SK-N-SH treated with all-trans-retinoic acid at 6 μM for 48 hours (cell line): ENCODE measurements at regions not wholly inside any gene's neighbourhood (a gene's known extent, or its start where the extent isn't known, plus 50 kb on each side); places are given as distances from the start of the nearest gene placed in this dataset.

Experiments used
- ATAC-seq: fragments of 200-7000 bp; cut with Tn5 transposase; 3 replicates; pipeline ENCODE4 v1.9.1; 2020; ENCODE audit warnings: mild to moderate bottlenecking, moderate library complexity
- ARNTL ChIP-seq: fragments of 450-650 bp; formaldehyde crosslinking; IDR thresholded peaks from 2 replicates; pipeline ENCODE4 v1.5.0; 2020; ENCODE audit warnings: low read depth, mild to moderate bottlenecking, moderate library complexity, borderline replicate concordance
- BACH2 ChIP-seq: fragments of 250-450 bp; sonication (Bioruptor Pico); IDR thresholded peaks from 2 replicates; pipeline ENCODE4 v1.9.0; 2021; ENCODE audit warnings: mild to moderate bottlenecking, borderline replicate concordance
- CREB5 ChIP-seq: fragments of 250-450 bp; sonication (Bioruptor Pico); IDR thresholded peaks from 2 replicates; pipeline ENCODE4 v1.5.1; 2020; ENCODE audit warnings: low read depth, mild to moderate bottlenecking, moderate library complexity
- CSDC2 ChIP-seq: fragments of 250-450 bp; sonication (Bioruptor Pico); IDR thresholded peaks from 2 replicates; pipeline ENCODE4 v1.5.0; 2020; ENCODE audit warnings: mild to moderate bottlenecking, moderate library complexity
- CSRNP3 ChIP-seq: fragments of 250-450 bp; sonication (Bioruptor Pico); IDR thresholded peaks from 2 replicates; pipeline ENCODE4 v1.5.1; 2021; ENCODE audit warnings: mild to moderate bottlenecking, moderate library complexity
- ESRRG ChIP-seq: fragments of 250-450 bp; sonication (Bioruptor Pico); IDR thresholded peaks from 2 replicates; pipeline ENCODE4 v1.6.1; 2021; ENCODE audit warnings: mild to moderate bottlenecking
- GLIS3 ChIP-seq: fragments of 250-450 bp; sonication (Bioruptor Pico); IDR thresholded peaks from 2 replicates; pipeline ENCODE4 v1.5.0; 2020; ENCODE audit warnings: mild to moderate bottlenecking, moderate library complexity
- ISL1 ChIP-seq: fragments of 250-450 bp; sonication (Bioruptor Pico); IDR thresholded peaks from 2 replicates; pipeline ENCODE4 v2.1.2; 2022; ENCODE audit warnings: mild to moderate bottlenecking, moderate library complexity
- OSR1 ChIP-seq: fragments of 250-450 bp; sonication (Bioruptor Pico); IDR thresholded peaks from 2 replicates; pipeline ENCODE4 v1.8.0; 2022; ENCODE audit warnings: moderate library complexity, mild to moderate bottlenecking, inconsistent platforms
- PATZ1 ChIP-seq: fragments of 250-450 bp; sonication (Bioruptor Pico); IDR thresholded peaks from 2 replicates; pipeline ENCODE4 v1.8.0; 2020; ENCODE audit warnings: mild to moderate bottlenecking, moderate library complexity, borderline replicate concordance
- PPARA ChIP-seq: fragments of 250-450 bp; sonication (Bioruptor Pico); IDR thresholded peaks from 2 replicates; pipeline ENCODE4 v1.5.0; 2020; ENCODE audit warnings: mild to moderate bottlenecking, borderline replicate concordance
- RARB ChIP-seq: fragments of 250-450 bp; sonication (Bioruptor Pico); IDR thresholded peaks from 2 replicates; pipeline ENCODE4 v1.8.0; 2021; ENCODE audit warnings: mild to moderate bottlenecking, moderate library complexity
- SNAI2 ChIP-seq: fragments of 250-450 bp; sonication (Bioruptor Pico); IDR thresholded peaks from 2 replicates; pipeline ENCODE4 v1.5.0; 2020; ENCODE audit warnings: mild to moderate bottlenecking, moderate library complexity
- TOX ChIP-seq: fragments of 250-450 bp; sonication (Bioruptor Pico); IDR thresholded peaks from 2 replicates; pipeline ENCODE4 v1.8.0; 2021; ENCODE audit warnings: mild to moderate bottlenecking, moderate library complexity, borderline replicate concordance
- TSHZ2 ChIP-seq: fragments of 250-450 bp; sonication (Bioruptor Pico); IDR thresholded peaks from 2 replicates; pipeline ENCODE4 v1.5.0; 2020; ENCODE audit warnings: mild to moderate bottlenecking, moderate library complexity
- ZC3H10 ChIP-seq: fragments of 250-450 bp; sonication (Bioruptor Pico); IDR thresholded peaks from 2 replicates; pipeline ENCODE4 v1.5.1; 2021; ENCODE audit warnings: mild to moderate bottlenecking, moderate library complexity
- ZFP3 ChIP-seq: fragments of 250-450 bp; sonication (Bioruptor Pico); IDR thresholded peaks from 2 replicates; pipeline ENCODE4 v1.5.0; 2020; ENCODE audit warnings: mild to moderate bottlenecking, moderate library complexity
- ZFP30 ChIP-seq: fragments of 450-650 bp; formaldehyde crosslinking; IDR thresholded peaks from 2 replicates; pipeline ENCODE4 v1.5.0; 2022; ENCODE audit warnings: mild to moderate bottlenecking, moderate library complexity
- ZNF565 ChIP-seq: fragments of 450-650 bp; formaldehyde crosslinking; conservative IDR thresholded peaks from 2 replicates; pipeline ENCODE4 v1.5.0; 2020; ENCODE audit warnings: low read depth, mild to moderate bottlenecking, moderate library complexity
- ZNF70 ChIP-seq: fragments of 450-650 bp; formaldehyde crosslinking; IDR thresholded peaks from 2 replicates; pipeline ENCODE4 v1.5.0; 2020; ENCODE audit warnings: mild to moderate bottlenecking, moderate library complexity
- ZNF8 ChIP-seq: fragments of 450-650 bp; formaldehyde crosslinking; IDR thresholded peaks from 2 replicates; pipeline ENCODE4 v1.5.0; 2020; ENCODE audit warnings: mild to moderate bottlenecking, moderate library complexity

GRCh38 chr3:72580900-72581299, 267.3 kb downstream of the SHQ1 start (continued):
- TF ChIP-seq PATZ1 (CRISPR knock-in tag) (no peak), ARNTL (no peak), ZNF565 (no peak)
- TF ChIP-seq, all 23 proteins: peak for 0

GRCh38 chr3:72580246-72580756, 267.9 kb downstream of the SHQ1 start:
- TF ChIP-seq ARNTL = no peak
- TF ChIP-seq ZFP3 = no peak
- no peak for TF ChIP-seq GLIS3
- TF ChIP-seq CSDC2 (CRISPR knock-in tag) = no peak
- TF ChIP-seq SNAI2 = no peak
- TF ChIP-seq OSR1 (CRISPR knock-in tag) = no peak
- TF ChIP-seq TOX (CRISPR knock-in tag) = no peak
- TF ChIP-seq ZNF70 (CRISPR knock-in tag) = no peak
- TF ChIP-seq ZC3H10 (CRISPR knock-in tag) = no peak
- no peak for TF ChIP-seq ZNF565
- no peak for TF ChIP-seq BACH2 (CRISPR knock-in tag)
- no peak for TF ChIP-seq ISL1 (CRISPR knock-in tag)
- no peak for TF ChIP-seq CSRNP3 (CRISPR knock-in tag)
- ATAC-seq = no peak

GRCh38 chr3:72579581-72580245, 268.5 kb downstream of the SHQ1 start:
- no peak for ATAC-seq
- TF ChIP-seq PATZ1 (CRISPR knock-in tag) (no peak), ZNF565 (no peak), BACH2 (CRISPR knock-in tag) (no peak), ZNF8 (CRISPR knock-in tag) (no peak), ZNF70 (CRISPR knock-in tag) (no peak), ZFP3 (no peak), ISL1 (CRISPR knock-in tag) (no peak), ZFP30 (CRISPR knock-in tag) (no peak)

GRCh38 chr3:72579191-72579580, 269.1 kb downstream of the SHQ1 start:
- ATAC-seq = no peak
- TF ChIP-seq CSDC2 (CRISPR knock-in tag) (no peak), PATZ1 (CRISPR knock-in tag) (no peak)

- TF ChIP-seq ZFP3 = no peak
- no peak for TF ChIP-seq ARNTL
- TF ChIP-seq OSR1 (CRISPR knock-in tag) = no peak
- no peak for TF ChIP-seq BACH2 (CRISPR knock-in tag)
- TF ChIP-seq PPARA (CRISPR knock-in tag) = no peak
- no peak for TF ChIP-seq ISL1 (CRISPR knock-in tag)
Measured at GRCh38 chr3:72577190-72577589, 271.1 kb downstream of the SHQ1 start.

GRCh38 chr3:72576563-72576962, 271.7 kb downstream of the SHQ1 start:
- ATAC-seq = no peak
- TF ChIP-seq ZNF70 (CRISPR knock-in tag) (no peak), ISL1 (CRISPR knock-in tag) (no peak), TSHZ2 (CRISPR knock-in tag) (no peak), RARB (CRISPR knock-in tag) (no peak), ESRRG (CRISPR knock-in tag) (no peak), ZFP3 (no peak), ZC3H10 (CRISPR knock-in tag) (no peak), SNAI2 (no peak), CSDC2 (CRISPR knock-in tag) (no peak), CREB5 (no peak)

More at GRCh38 chr3:72577190-72577589, 271.1 kb downstream of the SHQ1 start:
- ATAC-seq = no peak
